22Rv1 (cell line): ENCODE measurements at regions not wholly inside any gene's neighbourhood (a gene's known extent, or its start where the extent isn't known, plus 50 kb on each side); places are given as distances from the start of the nearest gene placed in this dataset.

ENCODE experiments used
- CTCF ChIP-seq: fragments of 450-650 bp; IDR thresholded peaks from 2 replicates; pipeline ENCODE4 v1.5.1; 2017; ENCODE audit warnings: mild to moderate bottlenecking
- ZFX ChIP-seq: fragments of 450-650 bp; IDR thresholded peaks from 2 replicates; pipeline ENCODE4 v1.6.1; 2017; ENCODE audit warnings: antibody characterized with exemption, borderline replicate concordance

- TF ChIP-seq CTCF (no peak), ZFX (no peak)
These were observed 258.1 kb downstream of the MSX2 start for GRCh38 chr5:174982485-174982884.
